ENCODE measurements at regions not wholly inside any gene's neighbourhood (a gene's known extent, or its start where the extent isn't known, plus 50 kb on each side); places are given as distances from the start of the nearest gene placed in this dataset.

- TF ChIP-seq CTCF (IDR thresholded peaks at IDR 0.05) (no peak), POLR2A (IDR thresholded peaks at IDR 0.05) (no peak), POLR2AphosphoS5 (IDR thresholded peaks at IDR 0.05) (no peak)
Observed at GRCh38 chr12:64998371-64999147, 122.5 kb downstream of the WIF1 start.
